ENCODE measurements at regions not wholly inside any gene's neighbourhood (a gene's known extent, or its start where the extent isn't known, plus 50 kb on each side); places are given as distances from the start of the nearest gene placed in this dataset.

DNA sequence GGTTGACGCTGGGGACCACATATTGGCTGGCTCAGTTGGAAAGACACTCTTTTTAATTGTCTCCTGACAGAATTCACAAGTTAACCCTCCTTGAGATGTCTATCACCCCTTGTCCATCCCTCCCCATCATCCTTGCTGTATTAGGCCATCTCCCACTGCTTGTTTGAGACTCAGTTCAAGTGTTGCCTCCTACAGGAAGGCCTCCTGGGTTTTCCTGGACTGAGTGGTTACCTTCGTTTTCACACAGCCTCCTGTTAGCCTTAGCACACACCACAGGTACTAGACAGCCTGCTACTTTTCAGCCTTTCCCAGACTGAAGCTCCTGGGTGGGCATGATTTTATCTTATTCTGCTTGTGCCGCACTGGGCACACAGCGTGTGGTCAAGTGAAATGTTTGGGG lies 145.3 kb upstream of the STX18 start:
- TF ChIP-seq CTCF (tag by site-specific recombination; IDR thresholded peaks at IDR 0.05) (no peak), ZNF639 (tag by site-specific recombination; IDR thresholded peaks at IDR 0.05) (no peak), ZNF623 (tag by site-specific recombination; IDR thresholded peaks at IDR 0.05) (no peak), ZBTB7A (tag by site-specific recombination; IDR thresholded peaks at IDR 0.05; ENCODE audit: low read depth) (no peak), KLF10 (tag by site-specific recombination; IDR thresholded peaks at IDR 0.05) (no peak), YY1 (tag by site-specific recombination; IDR thresholded peaks at IDR 0.05) (no peak), HOXC10 (CRISPR knock-in tag; IDR thresholded peaks at IDR 0.05) (no peak), ZNF626 (tag by site-specific recombination; IDR thresholded peaks at IDR 0.05) (no peak), ZNF837 (tag by site-specific recombination; IDR thresholded peaks at IDR 0.05) (no peak)
- TF ChIP-seq, protein P1, sequence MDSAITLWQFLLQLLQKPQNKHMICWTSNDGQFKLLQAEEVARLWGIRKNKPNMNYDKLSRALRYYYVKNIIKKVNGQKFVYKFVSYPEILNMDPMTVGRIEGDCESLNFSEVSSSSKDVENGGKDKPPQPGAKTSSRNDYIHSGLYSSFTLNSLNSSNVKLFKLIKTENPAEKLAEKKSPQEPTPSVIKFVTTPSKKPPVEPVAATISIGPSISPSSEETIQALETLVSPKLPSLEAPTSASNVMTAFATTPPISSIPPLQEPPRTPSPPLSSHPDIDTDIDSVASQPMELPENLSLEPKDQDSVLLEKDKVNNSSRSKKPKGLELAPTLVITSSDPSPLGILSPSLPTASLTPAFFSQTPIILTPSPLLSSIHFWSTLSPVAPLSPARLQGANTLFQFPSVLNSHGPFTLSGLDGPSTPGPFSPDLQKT (IDR thresholded peaks at IDR 0.05; ENCODE audit: borderline replicate concordance, low read depth, low read length): no peak

All from HEK293 (cell line).